GM21423 (cell line): ENCODE measurements at regions not wholly inside any gene's neighbourhood (a gene's known extent, or its start where the extent isn't known, plus 50 kb on each side); places are given as distances from the start of the nearest gene placed in this dataset.
"Not testable (repeated sequence)": the region's sequence is repeated elsewhere in the genome, so short reads cannot be mapped to it uniquely, and the experiment has no call there.

Source experiments
- ATAC-seq: cut with Tn5 transposase; IDR thresholded peaks from one replicate; pipeline ENCODE4 v1.9.1; 2021; ENCODE audit warnings: mild to moderate bottlenecking, moderate library complexity; ENCODE audit not compliant: unreplicated experiment

DNA sequence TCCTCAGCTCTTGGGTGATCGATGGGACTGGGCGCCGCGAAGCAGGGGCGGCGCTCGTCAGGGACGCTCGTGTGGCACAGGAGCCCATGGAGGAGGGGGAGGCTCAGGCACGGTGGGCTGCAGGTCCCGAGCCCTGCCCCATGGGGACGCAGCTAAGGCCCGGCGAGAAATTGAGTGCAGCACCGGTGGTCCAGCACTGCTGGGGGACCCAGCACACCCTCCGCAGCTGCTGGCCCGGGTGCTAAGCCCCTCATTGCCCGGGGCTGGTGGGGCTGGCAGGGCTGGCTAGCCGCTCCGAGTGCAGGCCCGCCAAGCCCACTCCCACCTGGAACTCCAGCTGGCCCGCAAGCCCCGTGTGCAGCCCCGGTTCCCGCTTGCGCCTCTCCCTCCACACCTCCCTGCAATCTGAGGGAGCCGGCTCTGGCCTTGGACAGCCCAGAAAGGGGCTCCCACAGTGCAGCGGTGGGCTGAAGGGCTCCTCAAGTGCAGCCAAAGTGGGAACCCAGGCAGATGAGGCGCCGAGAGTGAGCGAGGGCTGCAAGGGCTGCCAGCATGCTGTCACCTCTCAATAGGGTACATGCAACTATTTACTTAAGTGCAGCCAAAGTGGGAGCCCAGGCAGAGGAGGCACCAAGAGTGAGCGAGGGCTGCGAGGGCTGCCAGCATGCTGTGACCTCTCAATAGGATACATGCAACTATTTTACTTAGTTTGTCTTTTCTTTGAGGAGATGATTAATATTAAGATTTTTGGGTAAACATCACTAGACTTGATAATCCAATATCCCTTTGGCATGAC, 619.8 kb upstream of the IGFBP7 start:
- not testable (repeated sequence) for ATAC-seq

DNA sequence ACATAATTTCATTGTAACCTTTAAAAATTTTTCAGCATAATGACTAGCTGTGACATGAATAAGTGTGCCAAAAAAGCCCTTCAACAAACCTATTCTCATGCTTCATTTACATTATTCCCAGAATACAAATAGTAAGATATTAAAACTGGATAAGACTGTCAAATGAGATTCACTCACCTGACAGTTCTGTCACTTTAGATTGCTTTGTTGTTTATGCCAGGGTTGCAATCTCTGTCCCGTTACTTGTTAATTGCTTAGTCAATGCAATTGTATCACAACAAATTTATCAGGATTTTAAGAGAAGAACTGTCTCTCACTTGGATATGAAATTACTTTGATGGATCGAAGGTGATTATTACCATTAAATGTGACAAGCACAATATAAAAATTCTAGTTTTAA, 616.0 kb upstream of the IGFBP7 start:
- ATAC-seq, result no peak

DNA sequence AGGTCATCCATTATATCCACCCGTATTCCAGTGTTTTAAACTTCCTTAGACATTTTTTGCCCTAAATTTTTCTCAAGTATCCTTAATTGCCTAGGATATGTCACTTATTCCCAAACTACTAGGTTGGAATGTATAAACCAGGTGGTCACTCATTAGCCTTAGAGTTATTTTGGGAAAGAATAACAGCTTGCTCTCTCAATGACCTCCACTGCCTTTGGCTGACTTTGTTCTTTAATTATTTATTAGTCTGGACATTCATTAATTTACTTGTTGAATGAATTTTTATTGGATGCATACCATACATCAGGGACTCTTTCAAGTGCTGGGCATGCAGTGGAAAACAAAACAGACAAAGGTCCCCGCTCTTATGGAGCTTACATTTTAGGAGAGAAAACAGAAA, 609.3 kb upstream of the IGFBP7 start:
- ATAC-seq, result no peak

DNA sequence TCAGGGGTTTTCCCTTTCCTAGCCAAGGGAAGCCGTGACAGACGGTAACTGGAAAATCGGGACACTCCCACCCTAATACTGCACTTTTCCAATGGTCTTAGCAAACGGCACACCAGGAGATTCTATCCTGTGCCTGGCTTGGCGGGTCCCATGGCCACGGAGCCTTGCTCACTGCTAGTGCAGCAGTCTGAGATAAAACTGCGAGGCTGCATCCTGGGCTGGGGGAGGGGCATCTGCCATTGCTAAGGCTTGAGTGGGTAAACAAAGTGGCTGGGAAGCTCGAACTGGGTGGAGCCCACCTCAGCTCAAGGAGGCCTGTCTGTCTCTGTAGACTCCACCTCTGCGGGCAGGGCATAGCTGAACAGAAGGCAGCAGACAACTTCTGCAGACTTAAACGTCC, 604.1 kb upstream of the IGFBP7 start:
- not testable (repeated sequence) for ATAC-seq

DNA sequence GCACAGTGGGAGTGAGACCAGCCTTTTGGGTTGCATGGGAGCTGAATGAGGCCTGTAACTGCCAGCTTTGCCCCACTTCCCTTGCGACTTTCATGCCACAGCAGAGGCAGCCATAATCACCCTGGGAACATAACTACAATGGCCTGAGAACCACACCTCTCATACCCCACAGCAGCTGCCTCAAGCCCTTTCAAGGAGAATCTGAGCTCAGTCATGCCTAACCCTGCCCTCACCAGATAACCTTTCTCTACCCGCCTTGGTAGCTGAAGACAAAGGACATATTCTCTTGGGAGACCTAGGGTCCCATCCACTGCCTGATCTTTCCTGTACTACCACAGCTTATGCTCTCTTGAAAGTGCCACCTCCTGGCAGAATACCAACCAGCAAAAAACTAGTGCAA, 599.9 kb upstream of the IGFBP7 start:
- no peak for ATAC-seq

DNA sequence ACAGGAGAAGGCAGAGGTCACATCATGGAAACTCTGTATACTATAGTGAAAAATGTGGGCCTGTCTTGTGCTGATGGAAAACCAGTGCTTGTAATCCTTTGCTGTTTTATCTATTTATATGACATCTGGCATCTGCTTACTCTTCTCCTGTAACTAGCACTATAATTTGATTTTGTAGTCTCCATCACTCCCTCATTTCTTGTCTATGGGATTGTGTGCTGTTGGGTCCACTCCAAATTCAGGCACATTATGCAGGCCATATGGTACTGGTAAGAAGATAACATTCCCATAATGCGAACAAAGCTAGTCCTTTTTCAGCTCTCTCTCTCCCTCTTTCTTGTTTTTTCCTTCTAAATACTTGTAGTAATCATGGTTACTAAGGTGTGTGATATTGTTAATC, 581.2 kb upstream of the IGFBP7 start:
- no peak for ATAC-seq

DNA sequence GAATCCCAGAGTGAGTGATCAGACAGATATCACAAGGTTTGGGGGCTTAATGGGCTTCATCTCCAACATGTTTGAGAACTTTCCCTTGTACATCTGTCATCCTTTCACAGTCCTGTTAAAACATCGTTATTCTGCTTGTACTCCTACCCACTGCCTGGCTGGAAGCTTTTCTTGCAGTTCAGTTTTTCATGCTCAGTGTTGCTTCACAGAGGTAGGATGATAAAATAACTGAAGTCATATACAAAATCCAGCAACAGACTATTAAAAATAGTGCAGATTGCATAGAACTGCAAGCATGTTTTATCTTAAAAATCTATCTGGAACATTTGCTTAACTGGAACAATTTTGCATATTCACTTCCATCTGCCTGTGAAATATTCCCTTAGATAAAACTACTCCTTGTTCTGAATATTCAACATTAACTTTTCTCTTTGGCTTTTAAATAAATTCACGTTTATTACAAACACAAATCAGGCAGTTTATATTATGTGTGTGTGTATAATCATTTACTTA, 579.6 kb upstream of the IGFBP7 start:
- no peak for ATAC-seq

DNA sequence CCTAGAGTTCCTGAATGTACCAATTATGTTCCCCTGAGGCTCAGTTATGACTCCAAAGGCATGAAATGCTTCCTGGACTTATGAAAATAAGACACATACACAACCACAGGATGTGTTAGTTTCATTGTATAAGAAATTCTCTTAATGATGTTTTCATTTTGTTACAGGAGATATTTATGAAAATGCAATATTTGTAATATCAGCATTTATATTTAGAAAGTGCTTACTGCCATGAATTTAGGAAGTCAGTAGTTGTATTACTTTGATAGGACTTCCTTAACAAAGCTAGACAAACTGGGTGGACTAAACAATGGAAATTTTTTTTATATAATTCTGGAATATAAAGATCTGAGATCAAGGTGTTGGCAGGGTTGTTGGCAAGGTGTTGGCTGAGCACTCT, 572.1 kb upstream of the IGFBP7 start:
- ATAC-seq, result no peak

DNA sequence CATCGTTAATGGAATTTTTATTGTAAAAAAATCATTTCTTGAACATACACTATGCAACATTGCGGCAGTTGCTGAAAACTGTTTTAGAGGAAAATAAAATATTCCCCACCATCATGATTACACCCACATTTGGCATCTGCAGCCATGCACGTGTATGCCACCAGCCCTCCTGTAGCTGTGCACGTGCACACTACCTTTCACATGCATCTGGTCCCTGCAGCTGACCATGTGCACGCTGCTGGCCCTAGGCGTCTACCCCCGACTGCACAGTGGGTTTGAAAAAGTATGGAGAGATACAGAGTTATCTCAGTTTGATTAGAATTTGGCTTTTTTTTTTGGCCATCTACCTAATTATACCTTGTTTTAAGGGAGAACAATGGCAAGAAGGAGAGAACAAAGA, 569.8 kb upstream of the IGFBP7 start:
- ATAC-seq, result no peak

DNA sequence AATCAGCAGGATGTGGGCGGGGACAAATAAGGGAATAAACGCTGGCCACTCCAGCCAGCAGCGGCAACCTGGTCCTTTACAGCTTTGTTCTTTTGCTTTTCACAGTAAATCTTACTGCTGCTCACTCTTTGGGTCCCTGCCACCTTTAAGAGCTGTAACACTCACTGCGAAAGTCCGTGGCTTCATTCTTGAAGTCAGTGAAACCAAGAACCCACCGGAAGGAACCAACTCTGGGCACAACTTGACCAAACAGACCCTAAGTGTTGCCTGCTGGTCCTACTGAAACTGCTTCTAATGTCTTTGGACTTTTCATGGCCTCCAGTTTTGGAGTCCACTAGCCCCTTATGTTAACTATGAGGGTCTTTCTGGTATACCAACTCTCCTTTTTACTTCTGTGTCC, 566.2 kb upstream of the IGFBP7 start:
- no peak for ATAC-seq

DNA sequence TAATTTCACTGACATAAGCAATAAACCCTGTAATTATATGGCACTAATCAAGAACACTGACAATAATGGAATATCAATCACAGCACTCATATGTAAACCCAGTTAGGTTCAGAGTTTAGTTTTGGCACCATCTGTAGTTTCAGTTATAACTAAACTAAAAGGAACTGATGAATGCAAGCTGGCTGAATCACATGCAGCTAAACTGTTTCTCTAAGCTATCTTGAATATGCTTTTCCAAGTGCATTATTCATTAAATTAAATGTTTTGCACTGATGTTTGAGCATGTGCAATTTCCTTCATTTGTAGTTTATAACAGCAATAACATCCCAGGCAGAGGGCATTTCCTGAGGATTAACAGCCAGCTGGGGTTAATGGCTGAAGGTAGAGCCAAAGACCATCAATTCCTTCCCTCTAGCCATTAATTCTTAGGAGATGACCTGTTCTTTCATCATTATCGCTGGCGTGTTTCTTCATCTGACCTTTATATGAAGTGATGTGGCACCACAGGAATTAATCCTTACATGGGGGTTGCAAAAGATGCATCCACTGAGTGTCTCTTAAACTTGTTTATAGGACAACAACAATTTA, 562.8 kb upstream of the IGFBP7 start:
- no peak for ATAC-seq

DNA sequence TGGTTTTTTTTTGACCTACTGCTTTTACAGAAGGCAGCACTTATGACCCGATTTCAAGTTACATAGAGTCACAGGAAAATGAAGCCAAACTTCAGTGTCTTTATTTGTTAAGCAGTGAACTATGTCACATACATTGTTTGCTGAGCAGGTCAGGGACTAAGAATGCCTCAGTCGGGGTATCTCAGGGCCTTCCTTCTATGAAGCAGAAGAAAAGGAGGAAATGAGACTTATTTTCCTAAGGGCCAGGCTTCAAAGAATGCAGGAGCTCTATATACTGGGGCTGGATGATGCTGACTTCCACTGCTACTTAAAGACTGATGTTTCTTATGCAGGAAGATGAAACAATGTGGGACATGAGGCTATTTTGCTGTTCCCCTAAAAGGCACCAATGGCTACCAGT, 558.4 kb upstream of the IGFBP7 start:
- ATAC-seq, result no peak

DNA sequence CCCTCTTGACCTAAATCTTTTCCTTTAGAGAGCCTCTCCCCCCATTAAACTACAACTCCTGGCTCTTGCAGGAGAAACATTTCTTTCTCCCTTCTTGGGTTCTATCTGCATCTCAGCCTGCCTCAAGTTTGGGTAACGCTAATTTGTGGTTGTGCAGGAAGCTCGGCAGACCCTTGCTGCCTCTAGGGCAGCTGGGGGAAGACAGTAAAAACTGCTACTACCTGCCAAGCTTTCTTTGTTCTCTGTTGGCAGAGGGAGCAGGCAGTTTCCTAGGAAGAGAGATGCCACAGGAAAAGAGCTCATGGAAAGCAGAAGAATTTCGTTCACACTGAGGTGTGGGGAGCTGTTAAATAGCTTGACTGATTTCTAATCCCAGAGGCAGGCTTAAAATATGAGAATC, 555.6 kb upstream of the IGFBP7 start:
- no peak for ATAC-seq

DNA sequence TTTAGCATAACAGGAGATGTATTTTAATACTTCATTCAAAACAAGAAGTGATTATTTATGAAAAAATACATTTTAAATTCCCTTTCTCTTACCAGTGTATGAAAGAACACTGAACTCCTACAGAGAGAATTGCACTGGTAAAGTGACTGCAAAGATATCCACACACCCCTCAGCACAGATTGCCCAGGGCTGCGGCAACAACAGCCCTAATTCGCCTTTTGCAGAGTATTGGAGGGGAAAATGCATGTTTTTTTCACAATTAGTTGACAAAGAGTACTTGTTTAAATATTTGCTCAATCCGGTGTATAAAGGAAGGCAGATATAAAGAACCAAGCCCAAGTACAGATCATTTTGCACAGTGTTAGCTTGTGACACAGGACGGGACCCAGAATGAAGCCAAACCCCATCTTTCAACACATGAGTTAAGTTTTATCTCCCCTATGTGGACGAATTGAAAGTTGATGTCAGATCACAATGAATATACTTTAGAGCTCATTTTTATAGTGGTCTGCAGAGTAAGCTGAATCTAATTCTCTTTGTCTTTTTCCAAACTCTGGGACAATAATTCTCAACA, 551.4 kb upstream of the IGFBP7 start:
- ATAC-seq, result no peak

DNA sequence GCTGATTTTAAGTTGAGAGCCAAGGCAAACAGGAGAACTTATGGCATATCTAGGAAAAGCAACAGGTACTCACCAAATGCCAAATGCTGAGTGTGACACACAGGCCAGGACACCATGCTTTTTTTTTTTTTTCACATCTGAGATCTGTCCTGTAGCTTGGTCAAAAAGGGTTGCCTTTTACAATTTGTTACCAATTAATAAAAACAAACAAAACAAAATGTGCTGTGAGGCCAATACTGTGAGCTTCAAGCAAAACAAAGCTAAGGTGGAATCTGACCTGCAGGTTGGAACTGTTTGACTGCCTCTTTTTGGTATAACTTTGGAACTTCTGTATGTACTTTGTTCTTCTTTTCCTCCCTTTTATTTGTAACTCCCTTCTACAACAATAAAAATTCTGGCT, 548.5 kb upstream of the IGFBP7 start:
- no peak for ATAC-seq

DNA sequence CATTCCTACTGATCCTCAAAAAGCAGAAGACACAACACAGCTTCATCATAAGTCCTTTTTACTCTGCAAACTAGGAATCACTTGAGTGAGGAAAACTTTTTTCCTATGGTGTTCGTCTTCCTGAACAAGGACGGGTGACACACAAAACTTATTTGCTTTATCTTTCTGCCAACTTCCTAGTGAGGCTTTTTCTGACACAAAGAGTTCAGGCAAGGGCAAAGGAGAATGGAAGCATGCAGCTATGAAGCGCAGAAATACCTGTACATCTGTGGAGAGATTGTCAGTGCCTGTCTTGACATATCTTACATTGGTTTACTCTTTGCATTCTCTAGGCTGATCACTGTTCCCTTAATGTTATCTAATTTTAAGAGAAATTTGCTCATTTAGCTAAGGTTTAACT, 548.0 kb upstream of the IGFBP7 start:
- ATAC-seq, result no peak

DNA sequence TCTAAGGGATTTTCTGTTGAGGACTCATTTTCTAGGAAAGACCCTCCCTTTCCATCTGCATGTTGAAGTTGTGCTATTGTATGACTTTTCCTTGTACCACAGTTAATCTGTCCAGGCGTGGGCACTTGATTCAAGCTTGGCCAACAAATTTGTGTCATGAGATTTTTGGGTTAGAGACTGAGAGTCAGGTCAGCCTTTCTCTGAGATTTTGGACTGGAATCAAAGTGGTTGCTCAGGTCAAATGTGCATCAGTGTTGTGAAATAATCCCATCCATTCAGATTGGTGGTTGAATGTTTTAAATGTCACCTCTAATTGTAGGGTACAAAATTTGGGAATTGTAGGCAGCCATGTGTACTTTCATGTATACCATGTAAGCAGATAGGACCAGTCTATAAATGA, 545.2 kb upstream of the IGFBP7 start:
- no peak for ATAC-seq

DNA sequence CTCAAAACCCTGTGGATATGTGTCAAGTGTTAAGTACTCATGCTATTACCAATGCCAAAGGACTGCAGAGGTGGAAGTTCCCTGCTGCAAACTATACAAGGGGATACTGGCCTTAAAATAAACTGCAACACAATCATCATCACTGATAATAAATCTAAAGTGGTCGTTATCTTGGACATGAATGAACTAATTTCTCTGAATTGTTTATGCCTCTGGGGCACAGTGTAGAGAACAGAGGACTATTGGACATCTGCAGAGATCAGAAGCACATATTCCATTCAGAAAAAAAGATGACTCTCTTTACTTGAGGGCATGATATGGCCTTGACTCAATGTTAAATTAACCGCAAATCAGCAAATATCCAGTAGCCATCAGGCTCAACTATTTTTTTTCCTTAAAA, 542.6 kb upstream of the IGFBP7 start:
- no peak for ATAC-seq

DNA sequence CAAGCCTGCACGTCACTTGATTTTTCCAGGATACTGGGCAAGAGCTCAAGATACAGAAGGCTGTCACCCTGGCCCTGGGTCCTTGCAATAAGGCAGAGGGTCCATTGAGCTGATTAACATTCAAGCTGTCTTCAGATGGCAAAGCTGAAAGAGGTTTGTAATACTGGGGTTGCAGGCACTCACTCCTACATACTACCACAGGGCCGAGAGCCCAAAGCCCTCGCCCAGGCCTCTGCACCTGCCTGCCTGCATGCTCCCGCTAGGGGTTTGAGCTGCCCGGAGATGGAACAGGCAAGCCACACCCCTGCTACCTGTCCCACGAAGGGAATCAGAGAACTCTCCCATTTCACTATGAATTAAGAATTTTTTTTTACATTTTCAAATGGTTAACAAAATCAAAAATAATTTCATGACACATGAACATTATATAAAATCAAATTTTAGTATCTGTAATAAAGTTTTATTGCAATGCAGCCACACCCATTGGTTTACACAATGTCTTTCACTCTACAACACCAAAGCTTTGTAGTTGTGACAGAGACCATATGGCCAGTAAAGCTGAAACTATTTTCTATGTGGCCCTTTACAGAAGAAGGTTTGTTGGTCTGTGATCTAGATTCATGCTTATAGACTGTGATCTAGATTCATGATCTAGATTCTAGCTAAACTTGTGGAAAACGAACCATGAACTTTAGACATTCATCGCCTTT, 530.4 kb upstream of the IGFBP7 start:
- ATAC-seq, result no peak

DNA sequence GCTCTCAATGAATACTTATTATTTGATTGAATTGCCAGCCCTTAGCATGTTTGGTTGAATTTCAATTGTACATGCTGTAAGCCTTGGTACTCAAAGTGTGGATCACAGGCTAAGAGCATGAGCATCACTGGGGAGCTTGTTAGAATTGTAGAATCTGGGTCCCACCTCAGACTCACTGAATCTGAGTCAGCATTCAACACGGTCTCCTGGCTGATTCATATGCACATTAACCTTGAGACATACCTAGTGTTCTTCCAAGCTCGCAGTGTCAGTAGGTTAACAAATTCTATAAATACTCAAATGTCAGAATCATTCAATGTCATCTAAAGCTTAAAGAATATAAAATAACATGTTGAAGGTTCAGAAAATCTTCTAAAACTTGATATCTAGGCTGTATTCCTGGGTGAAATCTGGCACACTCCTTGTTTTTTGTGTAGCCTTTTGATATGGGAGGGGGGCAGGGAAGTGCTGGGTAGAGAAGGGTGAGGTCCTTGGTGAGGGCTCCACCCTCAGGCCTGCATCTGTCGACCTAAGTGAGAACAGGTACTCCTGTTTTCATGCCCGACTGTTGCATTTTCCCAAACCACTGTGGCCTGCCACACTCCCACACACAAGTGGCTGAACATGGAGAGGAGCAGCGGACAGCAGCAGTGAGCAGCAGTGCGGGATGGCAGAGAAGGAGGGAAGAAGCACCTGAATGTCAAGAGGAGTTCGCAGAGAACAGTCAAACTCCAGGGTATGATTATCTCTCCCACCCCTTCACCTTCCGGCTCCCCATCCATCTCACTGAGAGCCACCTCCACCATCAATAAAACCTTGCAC, 529.6 kb upstream of the IGFBP7 start:
- ATAC-seq, result no peak

DNA sequence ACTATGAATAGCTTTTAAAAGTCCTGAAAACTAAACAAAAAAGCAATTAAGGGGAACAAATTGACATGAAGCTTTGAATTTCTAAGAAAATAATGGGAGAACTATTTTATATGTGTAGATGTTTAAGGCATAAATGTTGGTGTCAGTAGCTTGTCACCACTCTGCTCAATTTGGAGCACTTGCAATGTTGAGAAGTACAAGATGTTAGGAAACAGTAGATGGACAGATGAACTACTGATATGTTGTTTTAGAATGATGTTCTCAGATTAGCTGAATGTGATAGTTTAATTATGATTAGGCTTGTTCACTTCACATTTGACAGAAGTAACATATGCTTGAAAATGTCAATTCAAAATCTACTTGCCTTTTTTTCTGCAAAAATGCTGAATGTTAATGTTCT, 525.7 kb upstream of the IGFBP7 start:
- no peak for ATAC-seq
